Lower leg skin (tissue), 4 donors: ENCODE measurements at regions not wholly inside any gene's neighbourhood (a gene's known extent, or its start where the extent isn't known, plus 50 kb on each side); places are given as distances from the start of the nearest gene placed in this dataset.

Experiments used
- DNase-seq, 2 donors: peaks; one replicate each; pipeline ENCODE4 v3.0.0-alpha.2; 2019; ENCODE audit warnings: low spot score in 2 of 2
- H3K4me3 ChIP-seq: fragments of 200-600 bp; sonication (generic); 2 replicates; pipeline ENCODE4 v1.5.1; 2017; ENCODE audit warnings: mild to moderate bottlenecking, low read depth; ENCODE audit not compliant: poor library complexity, severe bottlenecking
- CTCF ChIP-seq, 3 donors: fragments of 450-650 bp; IDR thresholded peaks; one replicate each; pipeline ENCODE4 v1.5.1; 2016; ENCODE audit warnings: antibody characterized with exemption in 3 of 3, mild to moderate bottlenecking in 3 of 3, moderate library complexity in 2 of 3
- POLR2A ChIP-seq, 2 donors: fragments of 450-650 bp; IDR thresholded peaks; one replicate each; pipeline ENCODE4 v1.6.1; 2016 to 2017; ENCODE audit warnings: antibody characterized with exemption in 2 of 2, mild to moderate bottlenecking in 1 of 2, moderate library complexity in 1 of 2
- WGBS, 2 donors: methylation state at CpG; one replicate each; pipeline ENCODE4 v1.1.5; 2018; 5-methylcytosine and 5-hydroxymethylcytosine counted together
- intact Hi-C: fragments of 100-400 bp; cut with DNase I; formaldehyde crosslinking; loops from one replicate; pipeline ENCODE4 v1.15.0; 2023; ENCODE audit warnings: low total_unique reads

- 23 to 37% methylated on average over 3 of the region's 3 CpGs for WGBS, 2 donors
- no peak overlapping the region for H3K4me3 ChIP-seq
- DNase-seq = no peak
- no peak for TF ChIP-seq POLR2A (IDR thresholded peaks at IDR 0.05)
- no peak for TF ChIP-seq CTCF (IDR thresholded peaks at IDR 0.05)
- intact Hi-C loops = no loop called here
Measured at GRCh38 chr3:22922317-22922716, 280.8 kb upstream of the UBE2E2 start.

- TF ChIP-seq POLR2A (IDR thresholded peaks at IDR 0.05) (no peak), CTCF (IDR thresholded peaks at IDR 0.05) (no peak)
- intact Hi-C loops = no loop called here
- no peak for DNase-seq
- 73 to 79% methylated on average over 2 of the region's 2 CpGs for WGBS, 2 donors
- H3K4me3 ChIP-seq = no peak overlapping the region
Measured at GRCh38 chr3:22923711-22924110, 279.4 kb upstream of the UBE2E2 start.

- TF ChIP-seq POLR2A (IDR thresholded peaks at IDR 0.05) (no peak), CTCF (IDR thresholded peaks at IDR 0.05) (no peak)
- H3K4me3 ChIP-seq = no peak overlapping the region
- no peak for DNase-seq
- 71 to 79% methylated on average over 8 of the region's 8 CpGs for WGBS, 2 donors
- intact Hi-C loops = no loop called here
Measured at GRCh38 chr3:22928216-22929110, 274.7 kb upstream of the UBE2E2 start.

- intact Hi-C loops = no loop called here
- 74 to 79% methylated on average over 5 of the region's 5 CpGs for WGBS, 2 donors
- H3K4me3 ChIP-seq = no peak overlapping the region
- no peak for TF ChIP-seq POLR2A (IDR thresholded peaks at IDR 0.05)
- TF ChIP-seq CTCF (IDR thresholded peaks at IDR 0.05) = no peak
- no peak for DNase-seq
Measured at GRCh38 chr3:22933051-22933840, 269.9 kb upstream of the UBE2E2 start.

- no peak overlapping the region for H3K4me3 ChIP-seq
- DNase-seq = no peak
- TF ChIP-seq CTCF (IDR thresholded peaks at IDR 0.05) (no peak), POLR2A (IDR thresholded peaks at IDR 0.05) (no peak)
- intact Hi-C loops = no loop called here
Measured at GRCh38 chr3:22933841-22934116, 269.3 kb upstream of the UBE2E2 start.
